Smooth muscle cell (in vitro differentiated cells): ENCODE measurements at regions not wholly inside any gene's neighbourhood (a gene's known extent, or its start where the extent isn't known, plus 50 kb on each side); places are given as distances from the start of the nearest gene placed in this dataset.

Source experiments
- DNase-seq: peaks from one replicate; lab custom pipeline; 2025; ENCODE audit not compliant: unreplicated experiment; lab: John Stamatoyannopoulos, UW
- H2AFZ ChIP-seq: fragments of 200-600 bp; sonication (generic); 2 replicates; pipeline ENCODE4 v1.6.0; 2016; ENCODE audit warnings: antibody characterized with exemption, low read depth, mild to moderate bottlenecking
- H3F3A ChIP-seq: fragments of 200-600 bp; sonication (generic); 2 replicates; pipeline ENCODE4 v1.6.0; 2017; ENCODE audit warnings: antibody characterized with exemption, low read depth
- H3K27ac ChIP-seq: fragments of 200-600 bp; sonication (generic); 2 replicates; pipeline ENCODE4 v1.5.1; 2016; ENCODE audit warnings: low read depth, mild to moderate bottlenecking
- H3K27me3 ChIP-seq: fragments of 200-600 bp; sonication (generic); 2 replicates; pipeline ENCODE4 v1.6.1; 2016; ENCODE audit warnings: low read depth, mild to moderate bottlenecking
- H3K36me3 ChIP-seq: fragments of 200-600 bp; sonication (generic); 2 replicates; pipeline ENCODE4 v1.5.1; 2016; ENCODE audit warnings: low read depth
- H3K4me1 ChIP-seq: fragments of 200-600 bp; sonication (generic); 2 replicates; pipeline ENCODE4 v1.5.1; 2016; ENCODE audit warnings: low read depth
- H3K4me2 ChIP-seq: fragments of 200-600 bp; sonication (generic); 2 replicates; pipeline ENCODE4 v1.6.0; 2016; ENCODE audit warnings: mild to moderate bottlenecking
- H3K4me3 ChIP-seq: fragments of 200-600 bp; sonication (generic); 2 replicates; pipeline ENCODE4 v1.5.1; 2016; ENCODE audit warnings: mild to moderate bottlenecking
- H3K79me2 ChIP-seq: fragments of 200-600 bp; sonication (generic); 2 replicates; pipeline ENCODE4 v1.6.0; 2016; ENCODE audit warnings: low read depth, mild to moderate bottlenecking
- H3K9ac ChIP-seq: fragments of 200-600 bp; sonication (generic); 2 replicates; pipeline ENCODE4 v1.6.0; 2016; ENCODE audit warnings: low read depth
- H3K9me3 ChIP-seq: fragments of 200-600 bp; sonication (generic); replicated peaks from 2 replicates; pipeline ENCODE4 v1.5.1; 2016; ENCODE audit warnings: low read depth
- H4K20me1 ChIP-seq: fragments of 200-600 bp; sonication (generic); 2 replicates; pipeline ENCODE4 v1.6.0; 2016; ENCODE audit warnings: low read depth
- CTCF ChIP-seq: fragments of 200-600 bp; sonication (generic); IDR thresholded peaks from 2 replicates; pipeline ENCODE4 v1.5.1; 2017; ENCODE audit warnings: borderline replicate concordance, mild to moderate bottlenecking, antibody characterized with exemption; ENCODE audit not compliant: insufficient read depth, poor library complexity, severe bottlenecking
- WGBS: methylation state at CpG from one replicate; pipeline ENCODE4 v1.1.7; 2016; ENCODE audit warnings: low lambda C conversion rate; 5-methylcytosine and 5-hydroxymethylcytosine counted together

- Histone ChIP-seq H3K79me2 (no peaks in the 10 kb centered on the region), H3K27ac (no peak overlapping the region), H3F3A (peaks cover 6% of the 10 kb centered on the region), H3K27me3 (no peaks in the 10 kb centered on the region), H3K4me1 (peaks cover 12% of the 10 kb centered on the region), H3K4me2 (no peak overlapping the region), H4K20me1 (peaks cover 60% of the 10 kb centered on the region), H3K9me3 (no peaks in the 10 kb centered on the region), H3K4me3 (no peak overlapping the region), H3K9ac (no peak overlapping the region), H3K36me3 (no peaks in the 10 kb centered on the region), H2AFZ (no peak overlapping the region)
- no peak for DNase-seq
- no peak for TF ChIP-seq CTCF
- 95% methylated on average over 9 of the region's 9 CpGs for WGBS
Measured at GRCh38 chr16:85548375-85548774, 64.7 kb upstream of the GSE1 start.

- Histone ChIP-seq H3K27me3 (no peaks in the 10 kb centered on the region), H3K9me3 (no peaks in the 10 kb centered on the region), H3K79me2 (no peaks in the 10 kb centered on the region), H3K4me3 (no peak overlapping the region), H3K27ac (no peak overlapping the region), H3F3A (peaks cover 15% of the 10 kb centered on the region), H3K36me3 (no peaks in the 10 kb centered on the region), H3K4me2 (no peak overlapping the region), H3K9ac (no peak overlapping the region), H4K20me1 (peaks cover 55% of the 10 kb centered on the region), H3K4me1 (peaks cover 25% of the 10 kb centered on the region), H2AFZ (no peak overlapping the region)
- 74% methylated on average over 13 of the region's 13 CpGs for WGBS
- TF ChIP-seq CTCF = no peak
- DNase-seq = no peak
Measured at GRCh38 chr16:85549766-85550421, 63.2 kb upstream of the GSE1 start.

GRCh38 chr16:85550422-85550864 lies 62.7 kb upstream of the GSE1 start:
- Histone ChIP-seq H3K27me3 (no peaks in the 10 kb centered on the region), H3K9me3 (no peaks in the 10 kb centered on the region), H4K20me1 (peaks cover 50% of the 10 kb centered on the region), H3K79me2 (no peaks in the 10 kb centered on the region), H3K4me3 (no peak overlapping the region), H3K36me3 (no peaks in the 10 kb centered on the region), H2AFZ (no peak overlapping the region), H3F3A (peaks cover 15% of the 10 kb centered on the region), H3K27ac (no peak overlapping the region), H3K4me1 (peaks cover 25% of the 10 kb centered on the region), H3K4me2 (no peak overlapping the region), H3K9ac (no peak overlapping the region)
- WGBS = 85% methylated on average over 14 of the region's 14 CpGs
- TF ChIP-seq CTCF = no peak
- DNase-seq = no peak
